WERI-Rb-1 (cell line): ENCODE measurements at regions not wholly inside any gene's neighbourhood (a gene's known extent, or its start where the extent isn't known, plus 50 kb on each side); places are given as distances from the start of the nearest gene placed in this dataset.

Source experiments
- DNase-seq: peaks from one replicate; pipeline ENCODE4 v3.0.0-alpha.2; 2020
- H3K27ac ChIP-seq: fragments of 250-450 bp; sonication (Bioruptor Pico); 2 replicates; pipeline ENCODE4 v1.5.1; 2020; ENCODE audit warnings: mild to moderate bottlenecking, moderate library complexity
- H3K27me3 ChIP-seq: fragments of 250-450 bp; sonication (Bioruptor Pico); 2 replicates; pipeline ENCODE4 v1.5.1; 2021; ENCODE audit warnings: mild to moderate bottlenecking, low read depth, moderate library complexity; ENCODE audit not compliant: insufficient read depth, severe bottlenecking
- H3K36me3 ChIP-seq: fragments of 250-450 bp; sonication (Bioruptor Pico); 2 replicates; pipeline ENCODE4 v1.5.1; 2020; ENCODE audit warnings: mild to moderate bottlenecking, moderate library complexity
- H3K4me3 ChIP-seq: 2 replicates; pipeline ENCODE4 v1.5.1; 2011; ENCODE audit warnings: low read depth, mild to moderate bottlenecking, control low read depth, low read length
- H3K9me3 ChIP-seq: fragments of 250-450 bp; sonication (Bioruptor Pico); 2 replicates; pipeline ENCODE4 v1.5.1; 2021; ENCODE audit warnings: mild to moderate bottlenecking, moderate library complexity; ENCODE audit not compliant: severe bottlenecking
- TF ChIP-seq, protein P1 (sequence below): IDR thresholded peaks from 2 replicates; pipeline ENCODE4 v1.5.1; 2011; ENCODE audit warnings: low read depth, mild to moderate bottlenecking, control low read depth, inconsistent platforms, low read length

DNA sequence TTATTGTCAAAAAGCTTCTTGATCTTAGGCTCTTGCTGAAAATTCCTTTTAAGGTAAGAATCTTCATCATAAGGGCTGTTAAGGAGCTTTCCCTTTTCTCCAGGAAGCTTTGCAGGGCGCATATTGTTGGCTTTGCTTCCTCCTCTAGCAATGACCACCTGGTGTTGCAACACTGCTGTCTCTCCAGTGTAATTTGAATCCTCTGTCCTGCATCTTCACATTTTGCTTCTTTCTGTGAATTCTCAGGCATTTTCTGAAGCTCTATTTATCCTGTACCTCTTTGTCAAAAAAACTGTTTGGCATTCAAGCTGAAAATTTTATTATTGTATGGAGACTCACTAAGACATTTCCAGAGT is 533.1 kb upstream of the CHAC2 start:
- H3K4me3 ChIP-seq: no peak overlapping the region
- H3K27me3 ChIP-seq: no peaks in the 10 kb centered on the region
- H3K27ac ChIP-seq: no peak overlapping the region
- DNase-seq: no peak
- no peaks in the 10 kb centered on the region for H3K36me3 ChIP-seq
- TF ChIP-seq, protein P1, sequence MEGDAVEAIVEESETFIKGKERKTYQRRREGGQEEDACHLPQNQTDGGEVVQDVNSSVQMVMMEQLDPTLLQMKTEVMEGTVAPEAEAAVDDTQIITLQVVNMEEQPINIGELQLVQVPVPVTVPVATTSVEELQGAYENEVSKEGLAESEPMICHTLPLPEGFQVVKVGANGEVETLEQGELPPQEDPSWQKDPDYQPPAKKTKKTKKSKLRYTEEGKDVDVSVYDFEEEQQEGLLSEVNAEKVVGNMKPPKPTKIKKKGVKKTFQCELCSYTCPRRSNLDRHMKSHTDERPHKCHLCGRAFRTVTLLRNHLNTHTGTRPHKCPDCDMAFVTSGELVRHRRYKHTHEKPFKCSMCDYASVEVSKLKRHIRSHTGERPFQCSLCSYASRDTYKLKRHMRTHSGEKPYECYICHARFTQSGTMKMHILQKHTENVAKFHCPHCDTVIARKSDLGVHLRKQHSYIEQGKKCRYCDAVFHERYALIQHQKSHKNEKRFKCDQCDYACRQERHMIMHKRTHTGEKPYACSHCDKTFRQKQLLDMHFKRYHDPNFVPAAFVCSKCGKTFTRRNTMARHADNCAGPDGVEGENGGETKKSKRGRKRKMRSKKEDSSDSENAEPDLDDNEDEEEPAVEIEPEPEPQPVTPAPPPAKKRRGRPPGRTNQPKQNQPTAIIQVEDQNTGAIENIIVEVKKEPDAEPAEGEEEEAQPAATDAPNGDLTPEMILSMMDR: no peak
- no peaks in the 10 kb centered on the region for H3K9me3 ChIP-seq

- TF ChIP-seq, protein P1: no peak
- H3K9me3 ChIP-seq: no peaks in the 10 kb centered on the region
- H3K36me3 ChIP-seq: no peaks in the 10 kb centered on the region
- no peak for DNase-seq
- no peak overlapping the region for H3K27ac ChIP-seq
- H3K27me3 ChIP-seq: no peaks in the 10 kb centered on the region
- no peak overlapping the region for H3K4me3 ChIP-seq
Measured at GRCh38 chr2:53233759-53234547, 533.7 kb upstream of the CHAC2 start.

- no peaks in the 10 kb centered on the region for H3K27me3 ChIP-seq
- no peaks in the 10 kb centered on the region for H3K9me3 ChIP-seq
- TF ChIP-seq, protein P1: no peak
- H3K27ac ChIP-seq: no peak overlapping the region
- H3K36me3 ChIP-seq: no peaks in the 10 kb centered on the region
- no peak overlapping the region for H3K4me3 ChIP-seq
- DNase-seq: no peak
Measured at GRCh38 chr2:53231908-53232307, 535.7 kb upstream of the CHAC2 start.

- H3K27me3 ChIP-seq: no peaks in the 10 kb centered on the region
- TF ChIP-seq, protein P1: no peak
- no peaks in the 10 kb centered on the region for H3K36me3 ChIP-seq
- H3K4me3 ChIP-seq: no peak overlapping the region
- DNase-seq: no peak
- no peak overlapping the region for H3K27ac ChIP-seq
- H3K9me3 ChIP-seq: no peaks in the 10 kb centered on the region
Measured at GRCh38 chr2:53230691-53231090, 536.9 kb upstream of the CHAC2 start.

DNA sequence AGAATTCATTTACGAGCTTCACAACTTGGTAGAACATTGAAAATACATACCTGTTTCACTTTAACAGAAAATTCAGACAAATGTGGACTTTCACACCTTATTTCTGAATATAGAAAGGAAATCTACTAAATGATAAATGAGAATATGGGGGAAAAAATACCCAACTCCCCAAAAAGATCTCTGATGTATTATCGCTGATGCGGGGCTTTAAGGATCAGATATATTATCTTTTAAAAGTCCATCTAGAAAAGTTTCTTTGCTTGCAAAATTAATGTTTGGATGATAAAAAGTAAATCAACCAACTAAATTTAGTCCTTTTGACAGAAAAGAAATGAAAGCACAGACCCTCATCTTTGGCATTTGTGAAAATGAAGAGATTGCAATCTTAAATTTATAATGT is 540.1 kb upstream of the CHAC2 start:
- Histone ChIP-seq H3K27me3 (no peaks in the 10 kb centered on the region), H3K4me3 (no peak overlapping the region), H3K9me3 (no peaks in the 10 kb centered on the region), H3K27ac (no peak overlapping the region), H3K36me3 (no peaks in the 10 kb centered on the region)
- DNase-seq: no peak
- TF ChIP-seq, protein P1: no peak

DNA sequence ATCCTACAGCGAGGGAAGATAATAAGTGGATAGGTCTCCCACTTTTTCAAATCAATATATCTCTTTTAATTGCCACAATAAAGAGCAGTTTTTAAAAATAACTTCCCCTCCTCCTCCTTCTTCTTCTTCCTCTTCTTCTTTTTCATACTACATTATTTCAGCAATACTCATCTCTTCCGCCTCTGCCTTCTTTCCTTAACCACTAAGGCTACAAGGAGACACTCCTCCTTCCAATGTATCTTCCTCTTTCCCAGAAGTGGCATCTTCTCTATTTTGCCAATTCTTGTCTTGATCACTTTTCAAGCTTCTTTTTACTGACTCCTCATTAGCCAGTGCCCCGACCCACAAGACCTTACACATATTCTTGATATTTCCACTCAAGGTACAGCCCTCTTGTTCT is 546.6 kb upstream of the CHAC2 start:
- Histone ChIP-seq H3K27ac (no peak overlapping the region), H3K9me3 (no peaks in the 10 kb centered on the region), H3K36me3 (no peaks in the 10 kb centered on the region), H3K4me3 (no peak overlapping the region), H3K27me3 (no peaks in the 10 kb centered on the region)
- no peak for DNase-seq
- TF ChIP-seq, protein P1: no peak
